GM12878 (cell line): ENCODE measurements at regions not wholly inside any gene's neighbourhood (a gene's known extent, or its start where the extent isn't known, plus 50 kb on each side); places are given as distances from the start of the nearest gene placed in this dataset.

Experiments
- ASH2L ChIP-seq: fragments of 300-600, 200-600 bp; sonication (generic); IDR thresholded peaks from 2 replicates; pipeline ENCODE4 v1.6.1; 2017; ENCODE audit warnings: low read depth, mild to moderate bottlenecking, borderline replicate concordance
- NFIC ChIP-seq: IDR thresholded peaks from 2 replicates; pipeline ENCODE4 v1.6.1; 2012; ENCODE audit warnings: low read depth, mild to moderate bottlenecking, inconsistent platforms, low read length, moderate library complexity
- TCF7 ChIP-seq: IDR thresholded peaks from 2 replicates; pipeline ENCODE4 v1.6.1; 2014; ENCODE audit warnings: antibody characterized with exemption, borderline replicate concordance
- ZSCAN29 ChIP-seq: fragments of 450-650 bp; IDR thresholded peaks from 2 replicates; pipeline ENCODE4 v1.6.1; 2017; ENCODE audit warnings: mild to moderate bottlenecking, moderate library complexity
- TF ChIP-seq, protein P1 (sequence below): IDR thresholded peaks from 2 replicates; pipeline ENCODE4 v1.6.1; 2012; ENCODE audit warnings: improper control_type of control experiment, low read depth, low read length; ENCODE audit not compliant: insufficient replicate concordance
- TF ChIP-seq, protein P2 (sequence below): IDR thresholded peaks from 2 replicates; pipeline ENCODE4 v1.6.1; 2012; ENCODE audit warnings: low read depth, low read length, improper control_type of control experiment
- TF ChIP-seq, protein P3 (sequence below): fragments of 450-650 bp; IDR thresholded peaks from 2 replicates; pipeline ENCODE4 v1.6.1; 2016; ENCODE audit warnings: mild to moderate bottlenecking
- TF ChIP-seq, protein P4 (sequence below): fragments of 450-650 bp; formaldehyde crosslinking; IDR thresholded peaks from 2 replicates; pipeline ENCODE4 v1.4.0; 2020; ENCODE audit warnings: mild to moderate bottlenecking, moderate library complexity
- TF ChIP-seq, protein P5 (sequence below): fragments of 450-650 bp; IDR thresholded peaks from 2 replicates; pipeline ENCODE4 v1.6.1; 2017; ENCODE audit warnings: antibody characterized with exemption, mild to moderate bottlenecking, moderate library complexity

DNA sequence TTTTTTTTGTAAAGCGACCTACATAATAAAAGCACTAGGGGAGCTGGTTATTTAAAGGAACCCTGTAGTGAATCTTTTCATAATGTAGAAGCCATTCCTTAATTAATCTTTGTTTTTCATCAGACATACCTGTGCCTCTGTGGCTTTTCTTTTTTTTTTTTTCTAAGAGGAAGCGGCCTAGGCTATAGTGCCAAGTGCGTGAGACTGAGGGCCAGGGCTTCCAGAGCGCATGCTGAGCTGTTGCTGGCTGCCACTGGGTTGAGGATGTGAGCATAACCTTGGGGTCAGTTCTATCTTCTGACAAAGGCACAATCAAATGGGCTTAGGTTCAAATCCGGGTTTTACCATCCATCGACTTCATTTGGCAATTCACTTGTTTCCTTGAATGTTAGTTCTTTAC, 103.7 kb downstream of the NEUROD6 start (continued):
- TF ChIP-seq, protein P1, sequence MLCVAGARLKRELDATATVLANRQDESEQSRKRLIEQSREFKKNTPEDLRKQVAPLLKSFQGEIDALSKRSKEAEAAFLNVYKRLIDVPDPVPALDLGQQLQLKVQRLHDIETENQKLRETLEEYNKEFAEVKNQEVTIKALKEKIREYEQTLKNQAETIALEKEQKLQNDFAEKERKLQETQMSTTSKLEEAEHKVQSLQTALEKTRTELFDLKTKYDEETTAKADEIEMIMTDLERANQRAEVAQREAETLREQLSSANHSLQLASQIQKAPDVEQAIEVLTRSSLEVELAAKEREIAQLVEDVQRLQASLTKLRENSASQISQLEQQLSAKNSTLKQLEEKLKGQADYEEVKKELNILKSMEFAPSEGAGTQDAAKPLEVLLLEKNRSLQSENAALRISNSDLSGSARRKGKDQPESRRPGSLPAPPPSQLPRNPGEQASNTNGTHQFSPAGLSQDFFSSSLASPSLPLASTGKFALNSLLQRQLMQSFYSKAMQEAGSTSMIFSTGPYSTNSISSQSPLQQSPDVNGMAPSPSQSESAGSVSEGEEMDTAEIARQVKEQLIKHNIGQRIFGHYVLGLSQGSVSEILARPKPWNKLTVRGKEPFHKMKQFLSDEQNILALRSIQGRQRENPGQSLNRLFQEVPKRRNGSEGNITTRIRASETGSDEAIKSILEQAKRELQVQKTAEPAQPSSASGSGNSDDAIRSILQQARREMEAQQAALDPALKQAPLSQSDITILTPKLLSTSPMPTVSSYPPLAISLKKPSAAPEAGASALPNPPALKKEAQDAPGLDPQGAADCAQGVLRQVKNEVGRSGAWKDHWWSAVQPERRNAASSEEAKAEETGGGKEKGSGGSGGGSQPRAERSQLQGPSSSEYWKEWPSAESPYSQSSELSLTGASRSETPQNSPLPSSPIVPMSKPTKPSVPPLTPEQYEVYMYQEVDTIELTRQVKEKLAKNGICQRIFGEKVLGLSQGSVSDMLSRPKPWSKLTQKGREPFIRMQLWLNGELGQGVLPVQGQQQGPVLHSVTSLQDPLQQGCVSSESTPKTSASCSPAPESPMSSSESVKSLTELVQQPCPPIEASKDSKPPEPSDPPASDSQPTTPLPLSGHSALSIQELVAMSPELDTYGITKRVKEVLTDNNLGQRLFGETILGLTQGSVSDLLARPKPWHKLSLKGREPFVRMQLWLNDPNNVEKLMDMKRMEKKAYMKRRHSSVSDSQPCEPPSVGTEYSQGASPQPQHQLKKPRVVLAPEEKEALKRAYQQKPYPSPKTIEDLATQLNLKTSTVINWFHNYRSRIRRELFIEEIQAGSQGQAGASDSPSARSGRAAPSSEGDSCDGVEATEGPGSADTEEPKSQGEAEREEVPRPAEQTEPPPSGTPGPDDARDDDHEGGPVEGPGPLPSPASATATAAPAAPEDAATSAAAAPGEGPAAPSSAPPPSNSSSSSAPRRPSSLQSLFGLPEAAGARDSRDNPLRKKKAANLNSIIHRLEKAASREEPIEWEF: no peak
- TF ChIP-seq, protein P2, sequence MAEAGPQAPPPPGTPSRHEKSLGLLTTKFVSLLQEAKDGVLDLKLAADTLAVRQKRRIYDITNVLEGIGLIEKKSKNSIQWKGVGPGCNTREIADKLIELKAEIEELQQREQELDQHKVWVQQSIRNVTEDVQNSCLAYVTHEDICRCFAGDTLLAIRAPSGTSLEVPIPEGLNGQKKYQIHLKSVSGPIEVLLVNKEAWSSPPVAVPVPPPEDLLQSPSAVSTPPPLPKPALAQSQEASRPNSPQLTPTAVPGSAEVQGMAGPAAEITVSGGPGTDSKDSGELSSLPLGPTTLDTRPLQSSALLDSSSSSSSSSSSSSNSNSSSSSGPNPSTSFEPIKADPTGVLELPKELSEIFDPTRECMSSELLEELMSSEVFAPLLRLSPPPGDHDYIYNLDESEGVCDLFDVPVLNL: no peak
- TF ChIP-seq NFIC (no peak), ASH2L (no peak), ZSCAN29 (no peak), TCF7 (no peak)
- TF ChIP-seq, protein P3, sequence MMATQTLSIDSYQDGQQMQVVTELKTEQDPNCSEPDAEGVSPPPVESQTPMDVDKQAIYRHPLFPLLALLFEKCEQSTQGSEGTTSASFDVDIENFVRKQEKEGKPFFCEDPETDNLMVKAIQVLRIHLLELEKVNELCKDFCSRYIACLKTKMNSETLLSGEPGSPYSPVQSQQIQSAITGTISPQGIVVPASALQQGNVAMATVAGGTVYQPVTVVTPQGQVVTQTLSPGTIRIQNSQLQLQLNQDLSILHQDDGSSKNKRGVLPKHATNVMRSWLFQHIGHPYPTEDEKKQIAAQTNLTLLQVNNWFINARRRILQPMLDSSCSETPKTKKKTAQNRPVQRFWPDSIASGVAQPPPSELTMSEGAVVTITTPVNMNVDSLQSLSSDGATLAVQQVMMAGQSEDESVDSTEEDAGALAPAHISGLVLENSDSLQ: no peak
- TF ChIP-seq, protein P4, sequence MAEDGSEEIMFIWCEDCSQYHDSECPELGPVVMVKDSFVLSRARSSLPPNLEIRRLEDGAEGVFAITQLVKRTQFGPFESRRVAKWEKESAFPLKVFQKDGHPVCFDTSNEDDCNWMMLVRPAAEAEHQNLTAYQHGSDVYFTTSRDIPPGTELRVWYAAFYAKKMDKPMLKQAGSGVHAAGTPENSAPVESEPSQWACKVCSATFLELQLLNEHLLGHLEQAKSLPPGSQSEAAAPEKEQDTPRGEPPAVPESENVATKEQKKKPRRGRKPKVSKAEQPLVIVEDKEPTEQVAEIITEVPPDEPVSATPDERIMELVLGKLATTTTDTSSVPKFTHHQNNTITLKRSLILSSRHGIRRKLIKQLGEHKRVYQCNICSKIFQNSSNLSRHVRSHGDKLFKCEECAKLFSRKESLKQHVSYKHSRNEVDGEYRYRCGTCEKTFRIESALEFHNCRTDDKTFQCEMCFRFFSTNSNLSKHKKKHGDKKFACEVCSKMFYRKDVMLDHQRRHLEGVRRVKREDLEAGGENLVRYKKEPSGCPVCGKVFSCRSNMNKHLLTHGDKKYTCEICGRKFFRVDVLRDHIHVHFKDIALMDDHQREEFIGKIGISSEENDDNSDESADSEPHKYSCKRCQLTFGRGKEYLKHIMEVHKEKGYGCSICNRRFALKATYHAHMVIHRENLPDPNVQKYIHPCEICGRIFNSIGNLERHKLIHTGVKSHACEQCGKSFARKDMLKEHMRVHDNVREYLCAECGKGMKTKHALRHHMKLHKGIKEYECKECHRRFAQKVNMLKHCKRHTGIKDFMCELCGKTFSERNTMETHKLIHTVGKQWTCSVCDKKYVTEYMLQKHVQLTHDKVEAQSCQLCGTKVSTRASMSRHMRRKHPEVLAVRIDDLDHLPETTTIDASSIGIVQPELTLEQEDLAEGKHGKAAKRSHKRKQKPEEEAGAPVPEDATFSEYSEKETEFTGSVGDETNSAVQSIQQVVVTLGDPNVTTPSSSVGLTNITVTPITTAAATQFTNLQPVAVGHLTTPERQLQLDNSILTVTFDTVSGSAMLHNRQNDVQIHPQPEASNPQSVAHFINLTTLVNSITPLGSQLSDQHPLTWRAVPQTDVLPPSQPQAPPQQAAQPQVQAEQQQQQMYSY (CRISPR knock-in tag): no peak
- TF ChIP-seq, protein P5, sequence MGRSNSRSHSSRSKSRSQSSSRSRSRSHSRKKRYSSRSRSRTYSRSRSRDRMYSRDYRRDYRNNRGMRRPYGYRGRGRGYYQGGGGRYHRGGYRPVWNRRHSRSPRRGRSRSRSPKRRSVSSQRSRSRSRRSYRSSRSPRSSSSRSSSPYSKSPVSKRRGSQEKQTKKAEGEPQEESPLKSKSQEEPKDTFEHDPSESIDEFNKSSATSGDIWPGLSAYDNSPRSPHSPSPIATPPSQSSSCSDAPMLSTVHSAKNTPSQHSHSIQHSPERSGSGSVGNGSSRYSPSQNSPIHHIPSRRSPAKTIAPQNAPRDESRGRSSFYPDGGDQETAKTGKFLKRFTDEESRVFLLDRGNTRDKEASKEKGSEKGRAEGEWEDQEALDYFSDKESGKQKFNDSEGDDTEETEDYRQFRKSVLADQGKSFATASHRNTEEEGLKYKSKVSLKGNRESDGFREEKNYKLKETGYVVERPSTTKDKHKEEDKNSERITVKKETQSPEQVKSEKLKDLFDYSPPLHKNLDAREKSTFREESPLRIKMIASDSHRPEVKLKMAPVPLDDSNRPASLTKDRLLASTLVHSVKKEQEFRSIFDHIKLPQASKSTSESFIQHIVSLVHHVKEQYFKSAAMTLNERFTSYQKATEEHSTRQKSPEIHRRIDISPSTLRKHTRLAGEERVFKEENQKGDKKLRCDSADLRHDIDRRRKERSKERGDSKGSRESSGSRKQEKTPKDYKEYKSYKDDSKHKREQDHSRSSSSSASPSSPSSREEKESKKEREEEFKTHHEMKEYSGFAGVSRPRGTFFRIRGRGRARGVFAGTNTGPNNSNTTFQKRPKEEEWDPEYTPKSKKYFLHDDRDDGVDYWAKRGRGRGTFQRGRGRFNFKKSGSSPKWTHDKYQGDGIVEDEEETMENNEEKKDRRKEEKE: no peak
